IMR-90 (cell line): ENCODE measurements at regions not wholly inside any gene's neighbourhood (a gene's known extent, or its start where the extent isn't known, plus 50 kb on each side); places are given as distances from the start of the nearest gene placed in this dataset.

Experiments
- ATAC-seq: fragments of 200-7000 bp; cut with Tn5 transposase; 2 replicates; pipeline ENCODE4 v1.9.1; 2020; ENCODE audit warnings: low read depth, mild to moderate bottlenecking, moderate library complexity
- BruUV-seq: library from RNA; stranded (reverse); fragments of 400-500 nt; replicated peaks from 2 replicates; lab custom pipeline; 2021; lab: Mats Ljungman, UMichigan
- CTCF ChIA-PET: fragments of 300-600 bp; formaldehyde crosslinking; extraction: SDS; loops from one replicate; lab custom pipeline; 2021; ENCODE audit warnings: antibody characterized with exemption; lab: Yijun Ruan, JAX
- POLR2A ChIA-PET: fragments of 300-600 bp; sonication (Branson Sonifier 250); formaldehyde crosslinking; loops from one replicate; lab custom pipeline; 2022; ENCODE audit warnings: antibody characterized with exemption; ENCODE audit not compliant: unreplicated experiment; lab: Charles Lee
- DNase-seq: peaks from one replicate; pipeline ENCODE4 v3.0.0; 2013
- H2AFZ ChIP-seq: replicated peaks from 2 replicates; pipeline ENCODE3; 2013; ENCODE audit warnings: low read length, mild to moderate bottlenecking; ENCODE audit not compliant: poor library complexity
- H2AK5ac ChIP-seq: 2 replicates; pipeline ENCODE4 v1.6.1; 2013; ENCODE audit warnings: low read depth, low read length, inconsistent platforms
- H2AK9ac ChIP-seq: replicated peaks from 2 replicates; pipeline ENCODE3; 2013; ENCODE audit warnings: mild to moderate bottlenecking, low read depth, low read length, moderate library complexity; ENCODE audit not compliant: poor library complexity
- H2BK120ac ChIP-seq: 2 replicates; pipeline ENCODE4 v1.6.1; 2013; ENCODE audit warnings: low read depth, low read length, inconsistent platforms
- H2BK15ac ChIP-seq: 3 replicates; pipeline ENCODE4 v1.6.1; 2013; ENCODE audit warnings: low read depth, low read length, inconsistent platforms
- H2BK20ac ChIP-seq: 2 replicates; pipeline ENCODE4 v1.6.1; 2013; ENCODE audit warnings: low read depth, mild to moderate bottlenecking, inconsistent platforms, low read length, moderate library complexity
- H2BK5ac ChIP-seq: 2 replicates; pipeline ENCODE4 v1.6.1; 2013; ENCODE audit warnings: mild to moderate bottlenecking, low read depth, low read length, inconsistent platforms; ENCODE audit not compliant: poor library complexity, severe bottlenecking
- H3K14ac ChIP-seq: replicated peaks from 2 replicates; pipeline ENCODE4 v1.6.1; 2013; ENCODE audit warnings: low read depth, low read length, inconsistent platforms
- H3K18ac ChIP-seq: 2 replicates; pipeline ENCODE4 v1.6.1; 2013; ENCODE audit warnings: low read depth, low read length, control low read depth
- H3K23ac ChIP-seq: 2 replicates; pipeline ENCODE4 v1.6.1; 2013; ENCODE audit warnings: low read depth, low read length, inconsistent platforms
- H3K27ac ChIP-seq: 2 replicates; pipeline ENCODE4 v1.5.1; 2013; ENCODE audit warnings: mild to moderate bottlenecking, control low read depth, low read length; ENCODE audit not compliant: insufficient read depth
- H3K27me3 ChIP-seq: 2 replicates; pipeline ENCODE4 v1.6.1; 2013; ENCODE audit warnings: low read length; ENCODE audit not compliant: control insufficient read depth, insufficient read depth
- H3K36me3 ChIP-seq: 2 replicates; pipeline ENCODE4 v1.6.1; 2013; ENCODE audit warnings: low read length, mixed read lengths; ENCODE audit not compliant: control insufficient read depth, insufficient read depth
- H3K4ac ChIP-seq: 2 replicates; pipeline ENCODE4 v1.6.1; 2013; ENCODE audit warnings: low read depth, low read length, inconsistent platforms
- H3K4me1 ChIP-seq: 2 replicates; pipeline ENCODE4 v1.6.1; 2013; ENCODE audit warnings: low read length, mixed read lengths; ENCODE audit not compliant: control insufficient read depth, insufficient read depth
- H3K4me2 ChIP-seq: 2 replicates; pipeline ENCODE4 v1.6.1; 2013; ENCODE audit warnings: low read depth, mild to moderate bottlenecking, control low read depth, low read length, moderate library complexity
- H3K4me3 ChIP-seq: 2 replicates; pipeline ENCODE4 v1.5.1; 2013; ENCODE audit warnings: low read depth, mild to moderate bottlenecking, control low read depth, low read length, moderate library complexity; ENCODE audit not compliant: insufficient read depth
- H3K56ac ChIP-seq: 2 replicates; pipeline ENCODE4 v1.6.1; 2013; ENCODE audit warnings: low read length, inconsistent platforms; ENCODE audit not compliant: insufficient read depth; ENCODE audit errors: extremely low read depth
- H3K79me1 ChIP-seq, 2 experiments: 2 replicates each; pipeline ENCODE4 v1.6.1; 2013; ENCODE audit warnings: low read length in 2 of 2, inconsistent platforms in 1 of 2, low read depth in 1 of 2
- H3K9ac ChIP-seq: 2 replicates; pipeline ENCODE4 v1.6.1; 2013; ENCODE audit warnings: low read depth, low read length, control low read depth
- H3K9me1 ChIP-seq: 2 replicates; pipeline ENCODE4 v1.6.1; 2013; ENCODE audit warnings: low read length, inconsistent platforms; ENCODE audit not compliant: insufficient read depth
- H3K9me3 ChIP-seq: 2 replicates; pipeline ENCODE4 v1.6.1; 2013; ENCODE audit warnings: low read length; ENCODE audit not compliant: control insufficient read depth, insufficient read depth
- H4K20me1 ChIP-seq: 2 replicates; pipeline ENCODE4 v1.6.1; 2013; ENCODE audit warnings: low read length, inconsistent platforms; ENCODE audit not compliant: insufficient read depth
- H4K5ac ChIP-seq: 2 replicates; pipeline ENCODE4 v1.6.1; 2013; ENCODE audit warnings: mild to moderate bottlenecking, low read depth, low read length, control low read depth
- H4K8ac ChIP-seq, 2 experiments: 2 replicates each; pipeline ENCODE4 v1.6.1; 2013; ENCODE audit warnings: low read depth in 2 of 2, low read length in 2 of 2, control low read depth in 1 of 2, inconsistent platforms in 1 of 2
- H4K91ac ChIP-seq: 2 replicates; pipeline ENCODE4 v1.6.1; 2013; ENCODE audit warnings: low read depth, low read length, inconsistent platforms; ENCODE audit not compliant: insufficient read depth
- CEBPB ChIP-seq: IDR thresholded peaks from 2 replicates; pipeline ENCODE4 v1.6.1; 2012; ENCODE audit warnings: low read depth, low read length, improper control_type of control experiment
- CHD1 ChIP-seq: IDR thresholded peaks from 2 replicates; pipeline ENCODE4 v1.6.1; 2012; ENCODE audit warnings: low read depth, low read length, improper control_type of control experiment
- FOS ChIP-seq: fragments of 150-350 bp; IDR thresholded peaks from 2 replicates; pipeline ENCODE4 v1.6.1; 2016; ENCODE audit warnings: low read depth, low read length
- MAZ ChIP-seq: IDR thresholded peaks from 2 replicates; pipeline ENCODE4 v1.6.1; 2012; ENCODE audit warnings: low read depth, mild to moderate bottlenecking, low read length, improper control_type of control experiment, moderate library complexity, borderline replicate concordance
- MXI1 ChIP-seq: IDR thresholded peaks from 2 replicates; pipeline ENCODE4 v1.6.1; 2012; ENCODE audit warnings: low read depth, mild to moderate bottlenecking, low read length, moderate library complexity, borderline replicate concordance
- RFX5 ChIP-seq: IDR thresholded peaks from 2 replicates; pipeline ENCODE4 v1.8.0; 2012; ENCODE audit warnings: low read depth, mild to moderate bottlenecking, low read length, moderate library complexity
- USF2 ChIP-seq: fragments of 150-350 bp; IDR thresholded peaks from 2 replicates; pipeline ENCODE4 v1.6.1; 2017; ENCODE audit warnings: mild to moderate bottlenecking, antibody characterized with exemption, low read length, low read depth
- WGBS, 2 experiments: methylation state at CpG; one replicate each; pipeline versions ENCODE4 v1.1.5 to v1.1.7; 2013; ENCODE audit warnings: missing lambda C conversion rate in 2 of 2; ENCODE audit not compliant: insufficient read length in 1 of 2; ENCODE audit errors: extremely low coverage in 2 of 2; 5-methylcytosine and 5-hydroxymethylcytosine counted together
- dilution Hi-C: fragments of 300-500 bp; cut with HindIII; formaldehyde crosslinking; loops from one replicate; pipeline ENCODE4 v1.14.3; 2018; ENCODE audit warnings: low sequenced_read_pairs; ENCODE audit not compliant: unreplicated experiment
- in situ Hi-C: fragments of 300-500 bp; cut with MboI; formaldehyde crosslinking; loops from 3 replicates; pipeline ENCODE4 v1.14.3; 2019; ENCODE audit warnings: low sequenced_read_pairs, inconsistent platforms, mixed read lengths
- intact Hi-C: fragments of 100-400 bp; cut with micrococcal nuclease; formaldehyde crosslinking; loops from 2 replicates; pipeline ENCODE4 v1.10.0; 2022

DNA sequence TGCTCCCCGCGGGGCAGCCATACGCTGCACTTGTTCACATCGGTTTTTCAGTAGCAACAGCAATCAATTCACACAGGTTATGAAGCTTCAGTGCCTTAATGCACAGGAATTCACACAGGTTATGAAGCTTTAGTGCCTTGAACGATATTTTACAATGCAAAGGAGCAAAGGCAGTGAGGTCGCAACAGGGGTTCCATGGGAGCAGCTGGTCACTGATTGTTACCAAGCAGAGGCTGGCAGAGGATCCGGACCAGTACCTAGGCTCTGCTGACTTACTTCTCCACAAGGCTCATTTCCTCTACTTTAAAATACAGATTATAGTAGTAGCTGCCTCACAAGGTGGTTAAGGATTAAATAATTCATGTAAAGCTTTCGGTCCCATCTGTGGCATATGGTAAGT lies 95.2 kb upstream of the ODAD2 start:
- BruUV-seq = no TSS peak
- no peak overlapping the region for H2AK9ac ChIP-seq
- H3K23ac ChIP-seq = no peak overlapping the region; the same call in 1 of the 2 replicates
- H3K27ac ChIP-seq = no peak overlapping the region
- H2BK5ac ChIP-seq = no peak overlapping the region
- no peak overlapping the region for H3K4me3 ChIP-seq
- H3K4me1 ChIP-seq = peaks cover 2% of the 10 kb centered on the region; the same call in 1 of the 2 replicates
- DNase-seq (no peak), ATAC-seq (no peak)
- H4K20me1 ChIP-seq = no peaks in the 10 kb centered on the region
- H4K8ac ChIP-seq = no peak overlapping the region
- 0 out of 2 replicates have a peak overlapping the region, but pooled peaks have one; percentile 17 for H2BK20ac ChIP-seq
- no peak overlapping the region for H2AK5ac ChIP-seq
- peak overlapping the region; percentile 13 for H2AFZ ChIP-seq
- H2BK120ac ChIP-seq = no peak overlapping the region; the same call in 1 of the 2 replicates
- intact Hi-C loops = no loop called here
- in situ Hi-C loops = no loop called here
- CTCF ChIA-PET = no interaction called here
- no peaks in the 10 kb centered on the region for H3K9me3 ChIP-seq
- H3K9ac ChIP-seq = no peak overlapping the region
- H3K14ac ChIP-seq = peak overlapping the region; percentile 21; the same call in 1 of the 2 replicates
- no peak overlapping the region for H2BK15ac ChIP-seq
- no peak overlapping the region for H3K4me2 ChIP-seq
- TF ChIP-seq MAZ (no peak), RFX5 (no peak), FOS (no peak), USF2 (no peak), CHD1 (no peak), MXI1 (no peak), CEBPB (no peak)
- H3K27me3 ChIP-seq = no peaks in the 10 kb centered on the region
- POLR2A ChIA-PET = no interaction called here
- H4K5ac ChIP-seq = no peak overlapping the region
- peaks cover 6% of the 10 kb centered on the region for H3K9me1 ChIP-seq
- H3K36me3 ChIP-seq = no peaks in the 10 kb centered on the region
- WGBS, 2 experiments = no CpG with 5 or more reads among the region's 8 CpGs
- no peak overlapping the region for H4K91ac ChIP-seq
- H3K56ac ChIP-seq = no peak overlapping the region
- no peaks in the 10 kb centered on the region for H3K79me1 ChIP-seq
- no peak overlapping the region for H3K4ac ChIP-seq
- dilution Hi-C loops = no loop called here
- no peak overlapping the region for H3K18ac ChIP-seq
